KMS-11 (cell line): ENCODE measurements at regions not wholly inside any gene's neighbourhood (a gene's known extent, or its start where the extent isn't known, plus 50 kb on each side); places are given as distances from the start of the nearest gene placed in this dataset.
"Not testable (repeated sequence)": the region's sequence is repeated elsewhere in the genome, so short reads cannot be mapped to it uniquely, and the experiment has no call there.

ENCODE experiments used
- H2AFZ ChIP-seq: fragments of 200-600 bp; sonication (generic); 2 replicates; pipeline ENCODE4 v1.6.1; 2016; ENCODE audit warnings: antibody characterized with exemption, mixed run types, low read depth
- H3K27ac ChIP-seq: fragments of 200-600 bp; sonication (generic); 2 replicates; pipeline ENCODE4 v1.6.1; 2016; ENCODE audit warnings: mild to moderate bottlenecking, mixed run types
- H3K27me3 ChIP-seq: fragments of 200-600 bp; sonication (generic); 2 replicates; pipeline ENCODE4 v1.6.1; 2017; ENCODE audit warnings: mild to moderate bottlenecking, low read depth, mixed run types, moderate library complexity; ENCODE audit not compliant: insufficient read depth
- H3K36me3 ChIP-seq: fragments of 200-600 bp; sonication (generic); 2 replicates; pipeline ENCODE4 v1.6.1; 2017; ENCODE audit warnings: mild to moderate bottlenecking, mixed run types; ENCODE audit not compliant: insufficient read depth
- H3K4me1 ChIP-seq: fragments of 200-600 bp; sonication (generic); 2 replicates; pipeline ENCODE4 v1.6.1; 2016; ENCODE audit warnings: mild to moderate bottlenecking, low read depth, mixed run types; ENCODE audit not compliant: poor library complexity, severe bottlenecking
- H3K4me2 ChIP-seq: fragments of 200-600 bp; sonication (generic); 2 replicates; pipeline ENCODE4 v1.7.0; 2016; ENCODE audit warnings: mild to moderate bottlenecking, mixed run types
- H3K4me3 ChIP-seq: fragments of 200-600 bp; sonication (generic); IDR thresholded peaks from 2 replicates; pipeline ENCODE4 v1.6.1; 2017; ENCODE audit warnings: low read depth, low read length, mixed read lengths; ENCODE audit not compliant: insufficient read depth
- H3K79me2 ChIP-seq: fragments of 200-600 bp; sonication (generic); 2 replicates; pipeline ENCODE4 v1.6.1; 2016; ENCODE audit warnings: low read depth, mixed run types; ENCODE audit not compliant: insufficient read depth
- H3K9ac ChIP-seq: fragments of 200-600 bp; sonication (generic); 2 replicates; pipeline ENCODE4 v1.6.1; 2016; ENCODE audit warnings: mild to moderate bottlenecking, mixed run types
- H4K20me1 ChIP-seq: fragments of 200-600 bp; sonication (generic); 2 replicates; pipeline ENCODE4 v1.6.1; 2016; ENCODE audit warnings: mild to moderate bottlenecking, mixed run types; ENCODE audit not compliant: insufficient read depth
- TF ChIP-seq, protein P1 (sequence below): fragments of 200-600 bp; sonication (generic); conservative IDR thresholded peaks from 2 replicates; pipeline ENCODE4 v1.6.1; 2017; ENCODE audit warnings: low read depth, mild to moderate bottlenecking, antibody characterized with exemption, low read length, moderate library complexity, mixed read lengths

DNA sequence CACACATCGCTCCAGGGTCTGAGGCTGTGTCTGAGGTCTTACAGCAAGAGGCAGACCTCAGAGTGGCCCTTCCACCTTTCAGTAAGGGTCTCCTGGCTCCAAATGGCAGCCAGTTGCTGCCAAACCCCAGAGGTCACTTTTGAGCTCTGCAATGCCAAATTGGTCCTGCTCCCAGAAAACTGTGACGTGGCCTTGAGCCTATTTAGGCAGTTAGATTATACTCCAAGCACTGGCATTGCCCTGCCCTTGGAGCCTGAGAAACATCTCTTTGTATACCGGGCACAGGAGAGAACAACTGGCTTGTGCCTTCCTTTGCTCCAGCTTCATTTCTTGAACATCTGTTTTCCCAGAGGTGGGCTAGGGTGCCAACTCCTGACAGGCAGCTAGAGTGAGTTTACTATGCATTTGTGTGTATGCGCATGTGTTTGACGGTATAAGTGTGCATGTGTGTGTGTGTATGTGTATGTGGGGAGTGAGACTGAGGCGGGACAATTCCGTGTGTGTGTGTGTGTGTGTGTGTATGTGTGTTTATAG, 134.5 kb downstream of the IER5 start:
- H3K9ac ChIP-seq, result no peak overlapping the region
- no peaks in the 10 kb centered on the region for H3K36me3 ChIP-seq
- H2AFZ ChIP-seq, result no peak overlapping the region
- no peaks in the 10 kb centered on the region for H3K79me2 ChIP-seq
- TF ChIP-seq, protein P1, sequence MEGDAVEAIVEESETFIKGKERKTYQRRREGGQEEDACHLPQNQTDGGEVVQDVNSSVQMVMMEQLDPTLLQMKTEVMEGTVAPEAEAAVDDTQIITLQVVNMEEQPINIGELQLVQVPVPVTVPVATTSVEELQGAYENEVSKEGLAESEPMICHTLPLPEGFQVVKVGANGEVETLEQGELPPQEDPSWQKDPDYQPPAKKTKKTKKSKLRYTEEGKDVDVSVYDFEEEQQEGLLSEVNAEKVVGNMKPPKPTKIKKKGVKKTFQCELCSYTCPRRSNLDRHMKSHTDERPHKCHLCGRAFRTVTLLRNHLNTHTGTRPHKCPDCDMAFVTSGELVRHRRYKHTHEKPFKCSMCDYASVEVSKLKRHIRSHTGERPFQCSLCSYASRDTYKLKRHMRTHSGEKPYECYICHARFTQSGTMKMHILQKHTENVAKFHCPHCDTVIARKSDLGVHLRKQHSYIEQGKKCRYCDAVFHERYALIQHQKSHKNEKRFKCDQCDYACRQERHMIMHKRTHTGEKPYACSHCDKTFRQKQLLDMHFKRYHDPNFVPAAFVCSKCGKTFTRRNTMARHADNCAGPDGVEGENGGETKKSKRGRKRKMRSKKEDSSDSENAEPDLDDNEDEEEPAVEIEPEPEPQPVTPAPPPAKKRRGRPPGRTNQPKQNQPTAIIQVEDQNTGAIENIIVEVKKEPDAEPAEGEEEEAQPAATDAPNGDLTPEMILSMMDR, result no peak
- no peaks in the 10 kb centered on the region for H3K27me3 ChIP-seq
- H3K4me1 ChIP-seq, result no peaks in the 10 kb centered on the region
- no peak overlapping the region for H3K4me3 ChIP-seq
- H3K4me2 ChIP-seq, result no peak overlapping the region
- no peak overlapping the region for H3K27ac ChIP-seq
- no peaks in the 10 kb centered on the region for H4K20me1 ChIP-seq

DNA sequence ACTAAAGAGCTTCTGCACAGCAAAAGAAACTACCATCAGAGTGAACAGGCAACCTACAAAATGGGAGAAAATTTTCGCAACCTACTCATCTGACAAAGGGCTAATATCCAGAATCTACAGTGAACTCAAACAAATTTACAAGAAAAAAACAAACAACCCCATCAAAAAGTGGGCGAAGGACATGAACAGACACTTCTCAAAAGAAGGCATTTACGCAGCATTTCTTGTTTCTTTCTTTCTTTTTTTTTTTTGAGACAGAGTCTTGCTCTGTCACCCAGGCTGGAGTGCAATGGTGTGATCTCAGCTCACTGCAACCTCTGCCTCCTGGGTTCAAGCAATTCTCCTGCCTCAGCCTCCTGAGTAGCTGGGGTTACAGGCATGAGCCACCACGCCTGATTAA, 138.2 kb downstream of the IER5 start:
- not testable (repeated sequence) for H3K79me2 ChIP-seq, H3K36me3 ChIP-seq, H3K4me2 ChIP-seq, H3K27me3 ChIP-seq, H3K9ac ChIP-seq, H3K4me1 ChIP-seq, H2AFZ ChIP-seq, H4K20me1 ChIP-seq, H3K27ac ChIP-seq, H3K4me3 ChIP-seq

DNA sequence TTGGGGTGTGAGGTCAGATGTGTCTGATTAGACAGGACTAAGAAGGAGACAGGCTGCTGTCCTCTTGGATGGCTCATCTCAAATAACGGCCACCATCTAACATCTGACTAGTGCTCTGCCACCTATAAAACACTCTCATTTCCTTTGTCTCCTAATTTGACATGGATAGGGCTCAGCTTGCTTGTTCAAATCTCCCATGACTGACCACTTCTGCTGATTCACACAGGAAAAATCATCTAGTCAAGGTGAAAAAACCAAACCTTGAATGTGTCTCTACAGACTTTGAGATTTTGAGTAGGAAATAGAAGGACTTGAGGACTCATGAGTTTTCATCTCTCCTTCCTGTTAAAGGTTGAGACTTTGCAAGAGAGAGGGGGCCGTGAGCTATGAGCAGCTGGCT, 150.6 kb downstream of the IER5 start:
- Histone ChIP-seq H3K4me3 (no peak overlapping the region), H3K4me1 (no peaks in the 10 kb centered on the region), H3K27ac (no peak overlapping the region), H4K20me1 (no peaks in the 10 kb centered on the region), H3K27me3 (no peaks in the 10 kb centered on the region), H2AFZ (no peak overlapping the region), H3K79me2 (no peaks in the 10 kb centered on the region), H3K9ac (no peak overlapping the region), H3K4me2 (no peak overlapping the region), H3K36me3 (no peaks in the 10 kb centered on the region)
- TF ChIP-seq, protein P1, result no peak

DNA sequence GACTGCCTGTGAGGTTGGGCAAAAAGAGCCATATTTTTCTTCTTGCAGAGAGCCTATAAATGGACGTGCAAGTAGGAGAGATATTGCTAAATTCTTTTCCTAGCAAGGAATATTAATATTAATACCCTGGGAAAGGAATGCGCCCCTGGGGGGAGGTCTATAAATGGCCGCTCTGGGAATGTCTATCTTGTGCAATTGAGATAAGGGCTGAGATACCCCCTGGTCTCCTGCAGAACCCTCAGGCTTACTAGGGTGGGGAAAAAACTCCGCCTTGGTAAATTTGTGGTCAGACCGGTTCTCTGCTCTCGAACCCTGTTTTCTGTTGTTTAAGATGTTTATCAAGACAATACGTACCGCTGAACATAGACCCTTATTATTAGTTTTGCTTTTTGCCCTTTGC, 157.8 kb downstream of the IER5 start:
- H4K20me1 ChIP-seq, H3K79me2 ChIP-seq, H3K36me3 ChIP-seq, H3K4me1 ChIP-seq, H3K27ac ChIP-seq, H3K4me3 ChIP-seq, H3K4me2 ChIP-seq, H3K9ac ChIP-seq, H3K27me3 ChIP-seq, H2AFZ ChIP-seq: not testable (repeated sequence)

DNA sequence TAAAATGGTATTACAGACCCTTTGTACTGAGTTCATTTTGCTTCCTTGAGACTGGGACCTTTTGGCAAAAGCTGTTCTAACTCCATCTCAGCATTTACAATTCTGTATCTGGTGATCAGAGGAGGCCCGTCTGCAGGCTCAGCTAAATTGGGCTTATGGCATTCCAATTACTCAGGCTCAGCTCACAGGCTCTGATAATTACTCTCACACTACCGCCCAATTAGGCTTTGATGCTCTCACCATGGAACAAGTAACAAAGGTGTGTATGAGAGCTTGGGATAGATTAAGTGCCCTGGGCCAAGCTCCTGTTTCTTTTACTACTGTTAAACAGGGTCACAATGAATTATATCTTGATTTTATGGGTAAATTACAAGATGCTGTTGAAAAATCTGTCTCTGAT, 159.9 kb downstream of the IER5 start:
- not testable (repeated sequence) for H2AFZ ChIP-seq, H4K20me1 ChIP-seq, H3K4me3 ChIP-seq, H3K4me2 ChIP-seq, H3K9ac ChIP-seq, H3K27me3 ChIP-seq, H3K4me1 ChIP-seq, H3K27ac ChIP-seq, H3K79me2 ChIP-seq, H3K36me3 ChIP-seq

DNA sequence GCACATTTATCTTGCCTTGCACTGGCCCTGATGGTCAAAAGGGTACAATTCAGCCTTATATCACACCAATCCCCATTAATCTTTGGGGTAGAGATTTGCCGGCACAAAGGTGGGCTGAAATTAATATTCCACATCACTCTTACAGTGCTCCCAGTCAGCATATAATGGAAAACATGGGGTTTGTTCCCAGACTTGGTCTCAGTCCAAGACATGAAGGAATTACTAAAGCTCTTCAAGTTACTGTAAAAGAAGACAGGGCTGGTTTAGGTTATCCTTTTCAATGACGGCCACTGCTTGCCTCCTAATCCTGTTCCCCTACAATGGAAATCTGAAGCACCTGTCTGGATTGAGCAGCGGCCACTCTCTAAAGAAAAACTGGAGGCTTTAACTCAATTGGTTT, 160.7 kb downstream of the IER5 start:
- Histone ChIP-seq H3K27ac (no peak overlapping the region), H3K4me2 (no peak overlapping the region), H3K9ac (no peak overlapping the region), H3K79me2 (no peaks in the 10 kb centered on the region), H3K4me3 (no peak overlapping the region), H2AFZ (no peak overlapping the region), H3K27me3 (no peaks in the 10 kb centered on the region), H3K36me3 (no peaks in the 10 kb centered on the region), H3K4me1 (no peaks in the 10 kb centered on the region), H4K20me1 (no peaks in the 10 kb centered on the region)
- TF ChIP-seq, protein P1, result no peak
